A549 (cell line): ENCODE measurements at regions not wholly inside any gene's neighbourhood (a gene's known extent, or its start where the extent isn't known, plus 50 kb on each side); places are given as distances from the start of the nearest gene placed in this dataset.

Experiments
- ATAC-seq, 2 experiments: fragments of 200-7000 bp in 1 of 2; fragments of >200 bp in 1 of 2; cut with Nextera tagmentation in 1 of 2; cut with Tn5 transposase in 1 of 2; 3 replicates each; pipeline versions ENCODE4 v1.8.0 to v1.9.1; 2018 to 2020; ENCODE audit warnings: mild to moderate bottlenecking in 1 of 2, moderate library complexity in 1 of 2
- CTCF ChIA-PET: fragments of 300-600 bp; sonication (Branson Sonifier 250); formaldehyde crosslinking; extraction: SDS; loops from one replicate; lab custom pipeline; 2021; ENCODE audit warnings: antibody characterized with exemption, inconsistent platforms; lab: Yijun Ruan, JAX
- POLR2A ChIA-PET: fragments of 350-600 bp; formaldehyde crosslinking; extraction: SDS; loops from one replicate; lab custom pipeline; 2021; ENCODE audit warnings: antibody characterized with exemption, inconsistent platforms; lab: Yijun Ruan, JAX
- DNase-seq, 2 experiments: peaks; one replicate each; pipeline versions ENCODE4 v3.0.0 to v3.0.0-alpha.2; 2011 to 2016; ENCODE audit warnings: low read depth in 1 of 2, low spot score in 1 of 2
- FAIRE-seq: peaks from 2 replicates; lab custom pipeline; 2011; peaks lifted over from hg19 to GRCh38; lab: Jason Lieb, UNC
- H3K27ac ChIP-seq, 2 experiments: fragments of >200 bp; sonication (Bioruptor Twin); formaldehyde crosslinking; 3 replicates each; pipeline ENCODE4 v1.5.1; 2016 to 2017
- H3K4me1 ChIP-seq: fragments of >200 bp; sonication (Bioruptor Twin); formaldehyde crosslinking; 3 replicates; pipeline ENCODE4 v1.6.1; 2016
- H3K4me2 ChIP-seq: fragments of >200 bp; sonication (Bioruptor Twin); formaldehyde crosslinking; 3 replicates; pipeline ENCODE4 v1.6.1; 2016
- H3K4me3 ChIP-seq: fragments of >200 bp; sonication (Bioruptor Twin); formaldehyde crosslinking; 3 replicates; pipeline ENCODE4 v1.5.1; 2016
- H3K9me3 ChIP-seq: fragments of >200 bp; sonication (Bioruptor Twin); formaldehyde crosslinking; 3 replicates; pipeline ENCODE4 v1.6.1; 2016
- CBX2 ChIP-seq: fragments of 200-600 bp; sonication (generic); IDR thresholded peaks from 2 replicates; pipeline ENCODE4 v1.6.1; 2016; ENCODE audit warnings: low read depth, mild to moderate bottlenecking, borderline replicate concordance
- CEBPB ChIP-seq, 2 experiments: fragments of >200 bp in 1 of 2; sonication (Bioruptor Twin) in 1 of 2; formaldehyde crosslinking in 1 of 2; IDR thresholded peaks; 2 replicates each; pipeline ENCODE4 v1.6.1; 2012 to 2016
- FOSL2 ChIP-seq, 2 experiments: fragments of 450-650 bp in 1 of 2; fragments of >200 bp in 1 of 2; sonication (Bioruptor Twin) in 1 of 2; formaldehyde crosslinking; IDR thresholded peaks; 2 replicates each; pipeline versions ENCODE4 v1.5.0 to v1.6.1; 2016 to 2020; ENCODE audit warnings: mild to moderate bottlenecking in 1 of 2, moderate library complexity in 1 of 2
- HOXA7 ChIP-seq: fragments of 250-450 bp; sonication (Bioruptor Pico); IDR thresholded peaks from 2 replicates; pipeline ENCODE4 v1.5.0; 2020; ENCODE audit warnings: mild to moderate bottlenecking, moderate library complexity
- KDM1A ChIP-seq: fragments of 200-600 bp; sonication (generic); IDR thresholded peaks from 2 replicates; pipeline ENCODE4 v1.6.1; 2016; ENCODE audit warnings: low read depth, mild to moderate bottlenecking
- MYC ChIP-seq: IDR thresholded peaks from 2 replicates; pipeline ENCODE4 v1.6.1; 2012; ENCODE audit warnings: mild to moderate bottlenecking, inconsistent platforms, low read length, improper control_type of control experiment, borderline replicate concordance
- RCOR1 ChIP-seq: fragments of 150-350 bp; IDR thresholded peaks from 2 replicates; pipeline ENCODE4 v1.6.1; 2014; ENCODE audit warnings: antibody characterized with exemption, low read length, low read depth
- ZNF302 ChIP-seq: fragments of 250-450 bp; sonication (Bioruptor Pico); IDR thresholded peaks from 2 replicates; pipeline ENCODE4 v1.9.0; 2021; ENCODE audit warnings: inconsistent platforms, mild to moderate bottlenecking, moderate library complexity
- WGBS: methylation state at CpG from one replicate; pipeline ENCODE4 v1.1.6; 2017; ENCODE audit errors: missing lambda C conversion rate; 5-methylcytosine and 5-hydroxymethylcytosine counted together
- TF ChIP-seq, protein P1 (sequence below): fragments of 250-450 bp; sonication (Bioruptor Pico); IDR thresholded peaks from 2 replicates; pipeline ENCODE4 v1.5.0; 2021; ENCODE audit warnings: mild to moderate bottlenecking, moderate library complexity, borderline replicate concordance
- TF ChIP-seq, protein P2 (sequence below): fragments of 200-600 bp; sonication (generic); IDR thresholded peaks from 2 replicates; pipeline ENCODE4 v1.6.1; 2016; ENCODE audit warnings: antibody characterized with exemption, mild to moderate bottlenecking, moderate library complexity
- TF ChIP-seq, protein P3 (sequence below): fragments of >200 bp; sonication (Bioruptor Twin); formaldehyde crosslinking; IDR thresholded peaks from 2 replicates; pipeline ENCODE4 v1.6.1; 2016
- TF ChIP-seq, protein P4 (sequence below): fragments of >200 bp; sonication (Bioruptor Twin); formaldehyde crosslinking; IDR thresholded peaks from 3 replicates; pipeline ENCODE4 v1.6.1; 2016
- TF ChIP-seq, protein P5 (sequence below): fragments of 250-450 bp; sonication (Bioruptor Pico); IDR thresholded peaks from 2 replicates; pipeline ENCODE4 v1.5.0; 2020; ENCODE audit warnings: low read depth, mild to moderate bottlenecking, moderate library complexity

DNA sequence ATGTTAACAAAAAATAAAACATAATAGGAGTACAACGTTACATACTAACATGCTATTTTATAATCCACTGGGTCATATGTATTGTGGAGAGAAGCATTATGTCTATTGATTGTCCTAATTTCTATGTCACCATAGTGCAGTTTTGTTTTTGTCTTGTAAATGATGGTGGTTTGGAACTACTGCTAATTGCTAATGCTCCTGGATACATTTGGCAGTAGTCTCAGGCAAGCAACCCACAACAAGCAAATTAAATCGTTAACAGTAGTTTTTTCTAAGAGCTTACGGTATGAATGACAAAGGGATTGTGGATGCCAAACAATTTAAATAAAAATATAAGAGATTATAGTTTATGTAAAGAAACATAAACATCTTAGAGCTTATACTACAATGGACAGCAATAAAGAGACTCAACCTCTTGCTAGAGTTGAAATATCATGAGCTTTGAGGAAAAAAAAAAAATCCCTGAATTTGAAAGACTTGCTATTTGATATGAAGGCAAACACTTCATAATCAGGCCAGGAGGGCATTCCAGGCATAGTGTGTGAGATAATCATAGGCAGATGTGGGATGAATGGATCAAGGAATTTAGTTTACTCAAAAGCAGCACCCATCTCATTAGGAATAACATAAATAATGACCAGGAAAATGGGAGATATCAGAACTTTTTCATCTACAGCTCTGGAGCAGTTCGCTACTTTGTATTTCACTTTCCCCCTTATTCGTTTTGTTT, 181.3 kb downstream of the CCDC59 start:
- ChIA-PET POLR2A (no interaction called here), CTCF (no interaction called here)
- FAIRE-seq (no peak), ATAC-seq (no peak), DNase-seq (no peak)
- no peak for TF ChIP-seq HOXA7 (CRISPR knock-in tag)
- TF ChIP-seq FOSL2 (IDR thresholded peaks at IDR 0.05) = no peak
- TF ChIP-seq FOSL2 (CRISPR knock-in tag; IDR thresholded peaks at IDR 0.05) = no peak
- TF ChIP-seq RCOR1 = no peak
- TF ChIP-seq, protein P1, sequence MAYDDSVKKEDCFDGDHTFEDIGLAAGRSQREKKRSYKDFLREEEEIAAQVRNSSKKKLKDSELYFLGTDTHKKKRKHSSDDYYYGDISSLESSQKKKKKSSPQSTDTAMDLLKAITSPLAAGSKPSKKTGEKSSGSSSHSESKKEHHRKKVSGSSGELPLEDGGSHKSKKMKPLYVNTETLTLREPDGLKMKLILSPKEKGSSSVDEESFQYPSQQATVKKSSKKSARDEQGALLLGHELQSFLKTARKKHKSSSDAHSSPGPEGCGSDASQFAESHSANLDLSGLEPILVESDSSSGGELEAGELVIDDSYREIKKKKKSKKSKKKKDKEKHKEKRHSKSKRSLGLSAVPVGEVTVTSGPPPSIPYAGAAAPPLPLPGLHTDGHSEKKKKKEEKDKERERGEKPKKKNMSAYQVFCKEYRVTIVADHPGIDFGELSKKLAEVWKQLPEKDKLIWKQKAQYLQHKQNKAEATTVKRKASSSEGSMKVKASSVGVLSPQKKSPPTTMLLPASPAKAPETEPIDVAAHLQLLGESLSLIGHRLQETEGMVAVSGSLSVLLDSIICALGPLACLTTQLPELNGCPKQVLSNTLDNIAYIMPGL (CRISPR knock-in tag) = no peak
- TF ChIP-seq CBX2 = no peak
- TF ChIP-seq, protein P2, sequence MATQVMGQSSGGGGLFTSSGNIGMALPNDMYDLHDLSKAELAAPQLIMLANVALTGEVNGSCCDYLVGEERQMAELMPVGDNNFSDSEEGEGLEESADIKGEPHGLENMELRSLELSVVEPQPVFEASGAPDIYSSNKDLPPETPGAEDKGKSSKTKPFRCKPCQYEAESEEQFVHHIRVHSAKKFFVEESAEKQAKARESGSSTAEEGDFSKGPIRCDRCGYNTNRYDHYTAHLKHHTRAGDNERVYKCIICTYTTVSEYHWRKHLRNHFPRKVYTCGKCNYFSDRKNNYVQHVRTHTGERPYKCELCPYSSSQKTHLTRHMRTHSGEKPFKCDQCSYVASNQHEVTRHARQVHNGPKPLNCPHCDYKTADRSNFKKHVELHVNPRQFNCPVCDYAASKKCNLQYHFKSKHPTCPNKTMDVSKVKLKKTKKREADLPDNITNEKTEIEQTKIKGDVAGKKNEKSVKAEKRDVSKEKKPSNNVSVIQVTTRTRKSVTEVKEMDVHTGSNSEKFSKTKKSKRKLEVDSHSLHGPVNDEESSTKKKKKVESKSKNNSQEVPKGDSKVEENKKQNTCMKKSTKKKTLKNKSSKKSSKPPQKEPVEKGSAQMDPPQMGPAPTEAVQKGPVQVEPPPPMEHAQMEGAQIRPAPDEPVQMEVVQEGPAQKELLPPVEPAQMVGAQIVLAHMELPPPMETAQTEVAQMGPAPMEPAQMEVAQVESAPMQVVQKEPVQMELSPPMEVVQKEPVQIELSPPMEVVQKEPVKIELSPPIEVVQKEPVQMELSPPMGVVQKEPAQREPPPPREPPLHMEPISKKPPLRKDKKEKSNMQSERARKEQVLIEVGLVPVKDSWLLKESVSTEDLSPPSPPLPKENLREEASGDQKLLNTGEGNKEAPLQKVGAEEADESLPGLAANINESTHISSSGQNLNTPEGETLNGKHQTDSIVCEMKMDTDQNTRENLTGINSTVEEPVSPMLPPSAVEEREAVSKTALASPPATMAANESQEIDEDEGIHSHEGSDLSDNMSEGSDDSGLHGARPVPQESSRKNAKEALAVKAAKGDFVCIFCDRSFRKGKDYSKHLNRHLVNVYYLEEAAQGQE = no peak
- no peak overlapping the region for H3K27ac ChIP-seq
- 7% methylated on average over 5 of the region's 5 CpGs for WGBS
- H3K4me3 ChIP-seq = no peak overlapping the region
- no peak overlapping the region for H3K4me2 ChIP-seq
- no peaks in the 10 kb centered on the region for H3K9me3 ChIP-seq
- no peaks in the 10 kb centered on the region for H3K4me1 ChIP-seq

DNA sequence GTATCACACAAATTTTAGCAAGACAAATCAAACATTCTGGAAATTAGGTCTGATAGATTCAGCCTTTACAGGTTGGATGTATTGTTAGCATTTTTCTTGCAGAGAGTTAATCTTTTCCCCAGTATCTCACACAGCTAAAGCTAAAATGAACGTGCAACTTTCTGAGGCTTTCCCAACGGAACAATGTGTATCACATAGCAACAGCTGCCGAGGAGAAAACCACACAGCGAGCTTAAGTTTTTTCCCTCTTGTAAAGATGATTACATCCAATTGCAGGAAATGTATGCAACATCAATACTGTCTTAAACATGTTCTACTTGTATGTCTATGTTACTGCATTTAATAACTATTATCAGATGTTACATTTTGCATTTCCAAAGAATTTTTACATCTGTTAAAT, 182.2 kb downstream of the CCDC59 start:
- TF ChIP-seq, protein P3, sequence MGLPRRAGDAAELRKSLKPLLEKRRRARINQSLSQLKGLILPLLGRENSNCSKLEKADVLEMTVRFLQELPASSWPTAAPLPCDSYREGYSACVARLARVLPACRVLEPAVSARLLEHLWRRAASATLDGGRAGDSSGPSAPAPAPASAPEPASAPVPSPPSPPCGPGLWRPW = no peak
- Histone ChIP-seq H3K4me3 (no peak overlapping the region), H3K27ac (no peak overlapping the region), H3K4me1 (no peaks in the 10 kb centered on the region), H3K9me3 (no peaks in the 10 kb centered on the region), H3K4me2 (no peak overlapping the region)
- DNase-seq (no peak), ATAC-seq (no peak), FAIRE-seq (no peak)
- WGBS = 11% methylated on average over 4 of the region's 4 CpGs
- ChIA-PET POLR2A (no interaction called here), CTCF (no interaction called here)

DNA sequence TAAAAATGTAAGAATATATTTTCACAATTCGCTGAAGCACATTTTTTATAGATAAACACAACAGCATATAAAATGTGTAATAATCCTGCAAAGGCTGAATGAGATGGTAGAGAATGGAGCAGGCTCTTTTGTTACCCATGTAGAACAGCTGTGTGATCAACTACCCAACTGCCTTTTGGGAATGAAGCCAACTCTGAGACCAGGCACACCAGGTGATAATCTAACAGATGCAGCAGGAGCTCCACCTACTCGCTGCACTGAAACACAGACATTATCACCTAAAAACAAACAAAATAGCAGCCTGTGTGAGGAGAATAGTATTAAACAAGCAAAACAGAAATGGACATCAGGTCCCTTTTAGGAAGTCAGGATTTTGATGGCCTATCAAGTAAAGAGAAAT, 183.3 kb downstream of the CCDC59 start:
- 11% methylated on average over 2 of the region's 2 CpGs for WGBS
- ATAC-seq (no peak), DNase-seq (no peak), FAIRE-seq (no peak)
- no peak for TF ChIP-seq CBX2
- TF ChIP-seq MYC = no peak
- no peak for TF ChIP-seq CEBPB (IDR thresholded peaks at IDR 0.05)
- TF ChIP-seq, protein P4, sequence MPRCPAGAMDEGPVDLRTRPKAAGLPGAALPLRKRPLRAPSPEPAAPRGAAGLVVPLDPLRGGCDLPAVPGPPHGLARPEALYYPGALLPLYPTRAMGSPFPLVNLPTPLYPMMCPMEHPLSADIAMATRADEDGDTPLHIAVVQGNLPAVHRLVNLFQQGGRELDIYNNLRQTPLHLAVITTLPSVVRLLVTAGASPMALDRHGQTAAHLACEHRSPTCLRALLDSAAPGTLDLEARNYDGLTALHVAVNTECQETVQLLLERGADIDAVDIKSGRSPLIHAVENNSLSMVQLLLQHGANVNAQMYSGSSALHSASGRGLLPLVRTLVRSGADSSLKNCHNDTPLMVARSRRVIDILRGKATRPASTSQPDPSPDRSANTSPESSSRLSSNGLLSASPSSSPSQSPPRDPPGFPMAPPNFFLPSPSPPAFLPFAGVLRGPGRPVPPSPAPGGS = no peak
- TF ChIP-seq, protein P5, sequence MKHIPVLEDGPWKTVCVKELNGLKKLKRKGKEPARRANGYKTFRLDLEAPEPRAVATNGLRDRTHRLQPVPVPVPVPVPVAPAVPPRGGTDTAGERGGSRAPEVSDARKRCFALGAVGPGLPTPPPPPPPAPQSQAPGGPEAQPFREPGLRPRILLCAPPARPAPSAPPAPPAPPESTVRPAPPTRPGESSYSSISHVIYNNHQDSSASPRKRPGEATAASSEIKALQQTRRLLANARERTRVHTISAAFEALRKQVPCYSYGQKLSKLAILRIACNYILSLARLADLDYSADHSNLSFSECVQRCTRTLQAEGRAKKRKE = no peak
- TF ChIP-seq ZNF302 (CRISPR knock-in tag) = no peak
- TF ChIP-seq KDM1A = no peak
- Histone ChIP-seq H3K4me1 (no peaks in the 10 kb centered on the region), H3K27ac (no peak overlapping the region), H3K4me2 (no peak overlapping the region), H3K9me3 (no peaks in the 10 kb centered on the region), H3K4me3 (no peak overlapping the region)
- CTCF ChIA-PET = no interaction called here
- POLR2A ChIA-PET = no interaction called here
